ENCODE measurements at regions not wholly inside any gene's neighbourhood (a gene's known extent, or its start where the extent isn't known, plus 50 kb on each side); places are given as distances from the start of the nearest gene placed in this dataset.

GRCh38 chr12:11549119-11549518 lies 100.4 kb upstream of the ETV6 start:
- no peak for TF ChIP-seq CTCF (IDR thresholded peaks at IDR 0.05; ENCODE audit: low read depth, low read length)
- DNase-seq (ENCODE audit: low read depth, low spot score): no peak
- H3K9me3 ChIP-seq (ENCODE audit: control insufficient read depth, insufficient read depth, low read length): no peaks in the 10 kb centered on the region; the same call in 1 of the 2 replicates
- no peak overlapping the region for H3K4me3 ChIP-seq (ENCODE audit: low read depth, low read length)
- H3K27ac ChIP-seq (ENCODE audit: low read depth, low read length): no peak overlapping the region
- ChIA-PET CTCF (interaction anchor here (1.2 kb wide), 1 partner anchor 484 kb away, joined by 5 read pairs; no protein-coding TSS in a partner anchor), POLR2A (no interaction called here)
- H3K27me3 ChIP-seq (ENCODE audit: control insufficient read depth, insufficient read depth, low read length): peaks cover 7% of the 10 kb centered on the region

GRCh38 chr12:11553871-11554533 lies 95.5 kb upstream of the ETV6 start:
- Histone ChIP-seq H3K27me3 (ENCODE audit: control insufficient read depth, insufficient read depth, low read length) (peaks cover 26% of the 10 kb centered on the region), H3K27ac (ENCODE audit: low read depth, low read length) (no peak overlapping the region), H3K9me3 (ENCODE audit: control insufficient read depth, insufficient read depth, low read length) (no peaks in the 10 kb centered on the region), H3K4me3 (ENCODE audit: low read depth, low read length) (no peak overlapping the region)
- DNase-seq (ENCODE audit: low read depth, low spot score): peak; percentile 13
- ChIA-PET POLR2A (no interaction called here), CTCF (interaction anchor here (0.6 to 10.4 kb wide), 10 partner anchors 49 to 1544 kb away, joined by 3 to 116 read pairs (median 3); no protein-coding TSS in a partner anchor)
- TF ChIP-seq CTCF (IDR thresholded peaks at IDR 0.05; ENCODE audit: low read depth, low read length): peak; percentile 74

- no peak overlapping the region for H3K4me3 ChIP-seq (ENCODE audit: low read depth, low read length)
- ChIA-PET CTCF (interaction anchor here (0.7 to 10.4 kb wide), 9 partner anchors 9 to 479 kb away, joined by 3 to 116 read pairs (median 4); no protein-coding TSS in a partner anchor), POLR2A (no interaction called here)
- TF ChIP-seq CTCF (IDR thresholded peaks at IDR 0.05; ENCODE audit: low read depth, low read length): no peak
- H3K9me3 ChIP-seq (ENCODE audit: control insufficient read depth, insufficient read depth, low read length): no peaks in the 10 kb centered on the region
- no peak for DNase-seq (ENCODE audit: low read depth, low spot score)
- H3K27ac ChIP-seq (ENCODE audit: low read depth, low read length): no peak overlapping the region
- peaks cover 32% of the 10 kb centered on the region for H3K27me3 ChIP-seq (ENCODE audit: control insufficient read depth, insufficient read depth, low read length)
These were observed 94.3 kb upstream of the ETV6 start for GRCh38 chr12:11555195-11555594.

- ChIA-PET POLR2A (no interaction called here), CTCF (interaction anchor here (0.7 to 10.4 kb wide), 7 partner anchors 9 to 478 kb away, joined by 3 to 116 read pairs (median 4); no protein-coding TSS in a partner anchor)
- TF ChIP-seq CTCF (IDR thresholded peaks at IDR 0.05; ENCODE audit: low read depth, low read length): no peak
- DNase-seq (ENCODE audit: low read depth, low spot score): no peak
- peaks cover 32% of the 10 kb centered on the region for H3K27me3 ChIP-seq (ENCODE audit: control insufficient read depth, insufficient read depth, low read length)
- H3K9me3 ChIP-seq (ENCODE audit: control insufficient read depth, insufficient read depth, low read length): no peaks in the 10 kb centered on the region
- H3K4me3 ChIP-seq (ENCODE audit: low read depth, low read length): peak overlapping the region; percentile 14; the same call in 1 of the 2 replicates
- H3K27ac ChIP-seq (ENCODE audit: low read depth, low read length): no peak overlapping the region
These were observed 93.5 kb upstream of the ETV6 start for GRCh38 chr12:11555743-11556625.
